ENCODE measurements at regions not wholly inside any gene's neighbourhood (a gene's known extent, or its start where the extent isn't known, plus 50 kb on each side); places are given as distances from the start of the nearest gene placed in this dataset.
"Not testable (repeated sequence)": the region's sequence is repeated elsewhere in the genome, so short reads cannot be mapped to it uniquely, and the experiment has no call there.

DNA sequence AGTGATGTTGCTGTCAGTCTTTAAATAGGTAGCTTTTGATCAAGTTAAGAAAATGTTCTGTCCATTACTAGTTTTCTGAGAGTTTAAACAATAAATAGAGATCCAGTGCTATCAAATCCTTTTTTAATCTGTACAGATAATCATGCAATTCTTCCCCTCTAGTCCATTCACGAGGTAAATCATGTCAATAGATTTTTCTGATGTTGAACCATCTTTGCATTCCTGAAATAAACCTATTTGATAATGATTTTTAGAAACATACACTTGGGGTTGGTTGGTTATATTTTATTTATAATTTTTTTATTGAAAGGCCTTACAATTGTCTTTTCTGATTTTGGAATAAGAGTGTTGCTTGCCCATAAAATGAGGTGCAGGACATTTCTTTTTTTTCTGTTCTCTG, 95.0 kb downstream of the FAM53A start:
- Histone ChIP-seq H3K4me1 (ENCODE audit: insufficient read depth, low read length) (no peaks in the 10 kb centered on the region), H3K36me3 (ENCODE audit: insufficient read depth, low read length) (no peaks in the 10 kb centered on the region), H3K27me3 (ENCODE audit: insufficient read depth, low read length) (no peaks in the 10 kb centered on the region), H3K4me3 (ENCODE audit: low read length) (no peak overlapping the region), H3K9me3 (ENCODE audit: low read length) (peaks cover 8% of the 10 kb centered on the region), H2AFZ (ENCODE audit: low read depth, low read length) (no peak overlapping the region)

DNA sequence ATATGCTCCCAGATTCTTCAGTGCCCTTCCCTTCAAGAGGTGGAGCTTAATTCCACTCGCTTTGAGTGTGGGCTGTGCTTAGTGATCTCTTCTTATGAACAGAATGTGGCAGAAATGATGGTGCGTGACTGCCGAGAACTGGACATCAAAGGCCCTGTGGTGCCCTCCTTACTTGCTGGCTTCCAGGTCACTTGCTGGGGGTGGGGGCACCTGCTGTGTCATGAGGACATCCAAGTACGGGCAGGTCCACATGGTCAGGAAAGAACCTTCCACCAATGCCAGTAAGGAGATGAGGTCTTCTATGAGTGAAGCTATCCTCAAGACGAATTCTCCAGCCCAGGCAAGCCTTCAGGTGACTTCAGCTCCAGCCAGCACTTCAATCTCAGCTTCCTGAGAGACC, 95.8 kb downstream of the FAM53A start:
- no peaks in the 10 kb centered on the region for H3K36me3 ChIP-seq (ENCODE audit: insufficient read depth, low read length)
- H3K27me3 ChIP-seq (ENCODE audit: insufficient read depth, low read length): no peaks in the 10 kb centered on the region
- H3K4me3 ChIP-seq (ENCODE audit: low read length): no peak overlapping the region
- no peaks in the 10 kb centered on the region for H3K4me1 ChIP-seq (ENCODE audit: insufficient read depth, low read length)
- H3K9me3 ChIP-seq (ENCODE audit: low read length): peaks cover 8% of the 10 kb centered on the region
- no peak overlapping the region for H2AFZ ChIP-seq (ENCODE audit: low read depth, low read length)

DNA sequence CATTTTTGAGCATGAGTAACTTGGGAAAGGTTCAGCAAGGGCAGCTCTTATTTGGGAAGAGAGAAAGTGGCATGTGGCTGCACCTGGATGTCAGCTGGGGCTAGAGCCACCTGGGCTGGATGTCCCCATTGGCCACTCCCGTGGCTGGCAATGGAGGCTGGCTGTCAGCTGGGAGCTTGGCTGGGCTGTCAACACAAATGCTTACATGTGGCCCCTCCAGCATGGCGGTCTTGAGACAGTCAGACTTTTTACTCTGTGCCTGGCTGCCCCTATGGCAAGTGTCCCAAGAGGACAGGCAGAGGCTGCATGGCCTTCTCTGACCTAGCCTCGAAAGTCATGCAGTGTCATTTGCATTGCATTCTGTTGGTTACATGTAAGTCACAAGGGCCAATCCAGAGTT, 99.6 kb downstream of the FAM53A start:
- Histone ChIP-seq H3K4me1 (ENCODE audit: insufficient read depth, low read length) (peaks cover 2% of the 10 kb centered on the region), H3K9me3 (ENCODE audit: low read length) (peaks cover 3% of the 10 kb centered on the region), H3K4me3 (ENCODE audit: low read length) (no peak overlapping the region), H3K27me3 (ENCODE audit: insufficient read depth, low read length) (peaks cover 14% of the 10 kb centered on the region), H2AFZ (ENCODE audit: low read depth, low read length) (no peak overlapping the region), H3K36me3 (ENCODE audit: insufficient read depth, low read length) (no peaks in the 10 kb centered on the region)

DNA sequence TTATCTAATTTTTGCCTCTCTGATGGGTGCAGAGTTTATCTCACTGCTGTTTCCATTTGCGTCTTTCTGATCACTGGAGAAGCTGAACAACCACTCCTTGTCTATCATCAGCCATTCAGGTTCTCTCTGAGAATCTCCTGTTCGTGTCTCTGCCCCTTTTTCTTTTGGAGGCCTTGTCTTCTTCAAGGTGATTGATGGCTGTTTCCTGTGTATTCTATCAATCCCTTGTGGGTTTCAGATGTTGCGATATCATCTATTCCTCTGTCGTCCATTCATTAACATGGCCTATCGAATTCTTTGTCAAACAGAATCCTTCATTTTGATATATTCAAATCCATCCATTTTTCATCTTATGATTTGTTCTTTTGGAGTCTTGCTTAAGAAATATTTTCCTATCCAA, 100.3 kb downstream of the FAM53A start:
- no peaks in the 10 kb centered on the region for H3K36me3 ChIP-seq (ENCODE audit: insufficient read depth, low read length)
- H3K4me1 ChIP-seq (ENCODE audit: insufficient read depth, low read length): peaks cover 4% of the 10 kb centered on the region
- H3K27me3 ChIP-seq (ENCODE audit: insufficient read depth, low read length): peaks cover 18% of the 10 kb centered on the region
- H2AFZ ChIP-seq (ENCODE audit: low read depth, low read length): no peak overlapping the region
- peaks cover 2% of the 10 kb centered on the region for H3K9me3 ChIP-seq (ENCODE audit: low read length)
- H3K4me3 ChIP-seq (ENCODE audit: low read length): no peak overlapping the region

GRCh38 chr4:1583051-1583785, 100.9 kb downstream of the FAM53A start:
- Histone ChIP-seq H3K9me3 (ENCODE audit: low read length) (no peaks in the 10 kb centered on the region), H3K36me3 (ENCODE audit: insufficient read depth, low read length) (no peaks in the 10 kb centered on the region), H3K27me3 (ENCODE audit: insufficient read depth, low read length) (peaks cover 22% of the 10 kb centered on the region), H3K4me1 (ENCODE audit: insufficient read depth, low read length) (peaks cover 7% of the 10 kb centered on the region), H3K4me3 (ENCODE audit: low read length) (no peak overlapping the region), H2AFZ (ENCODE audit: low read depth, low read length) (no peak overlapping the region)

- peaks cover 9% of the 10 kb centered on the region for H3K4me1 ChIP-seq (ENCODE audit: insufficient read depth, low read length)
- peaks cover 31% of the 10 kb centered on the region for H3K27me3 ChIP-seq (ENCODE audit: insufficient read depth, low read length)
- H2AFZ ChIP-seq (ENCODE audit: low read depth, low read length): no peak overlapping the region
- no peaks in the 10 kb centered on the region for H3K9me3 ChIP-seq (ENCODE audit: low read length)
- no peaks in the 10 kb centered on the region for H3K36me3 ChIP-seq (ENCODE audit: insufficient read depth, low read length)
- no peak overlapping the region for H3K4me3 ChIP-seq (ENCODE audit: low read length)
Observed at GRCh38 chr4:1582227-1582626, 101.9 kb downstream of the FAM53A start.

DNA sequence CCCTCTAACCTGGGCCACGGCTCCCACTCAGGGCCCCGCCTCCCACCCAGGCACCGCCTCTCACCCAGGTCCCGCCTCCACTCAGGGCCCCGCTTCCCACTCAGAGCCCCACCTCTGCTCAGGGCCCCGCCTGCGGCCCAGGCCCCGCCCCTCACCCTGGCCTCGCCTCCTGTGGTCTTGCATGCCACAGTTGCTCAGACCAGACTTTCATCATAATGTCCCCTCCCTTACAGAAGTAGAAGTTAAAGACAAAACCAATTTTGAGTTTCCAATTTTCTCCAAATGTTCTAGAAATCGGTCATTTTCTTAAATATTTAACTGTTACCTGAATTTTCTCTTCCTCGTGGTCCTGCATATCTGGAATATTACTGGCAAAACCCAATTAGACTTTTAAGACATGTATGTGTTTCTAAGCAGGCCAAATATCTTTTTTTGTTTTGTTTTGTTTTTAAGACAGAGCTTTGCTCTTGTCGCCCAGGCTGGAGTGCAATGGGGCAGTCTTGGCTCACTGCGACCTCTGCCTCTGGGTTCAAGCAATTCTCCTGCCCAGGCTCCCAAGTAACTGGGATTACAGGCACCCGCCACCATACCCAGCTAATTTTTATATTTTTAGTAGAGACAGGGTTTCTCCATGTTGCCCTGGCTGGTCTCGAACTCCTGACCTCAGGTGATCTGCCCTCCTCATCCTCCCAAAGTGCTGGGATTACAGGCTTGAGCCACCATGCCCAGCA, 102.8 kb downstream of the FAM53A start:
- H3K4me3 ChIP-seq (ENCODE audit: low read length): not testable (repeated sequence)

GRCh38 chr4:1580692-1581012, 103.5 kb downstream of the FAM53A start:
- H3K4me1 ChIP-seq (ENCODE audit: insufficient read depth, low read length); H3K36me3 ChIP-seq (ENCODE audit: insufficient read depth, low read length); H2AFZ ChIP-seq (ENCODE audit: low read depth, low read length); H3K9me3 ChIP-seq (ENCODE audit: low read length); H3K4me3 ChIP-seq (ENCODE audit: low read length): not testable (repeated sequence)
- peaks cover 46% of the 10 kb centered on the region for H3K27me3 ChIP-seq (ENCODE audit: insufficient read depth, low read length)

More for the DNA sequence above, 102.8 kb downstream of the FAM53A start:
- not testable (repeated sequence) for H2AFZ ChIP-seq (ENCODE audit: low read depth, low read length); H3K4me1 ChIP-seq (ENCODE audit: insufficient read depth, low read length); H3K36me3 ChIP-seq (ENCODE audit: insufficient read depth, low read length); H3K9me3 ChIP-seq (ENCODE audit: low read length)
- H3K27me3 ChIP-seq (ENCODE audit: insufficient read depth, low read length): peaks cover 39% of the 10 kb centered on the region

- H3K36me3 ChIP-seq (ENCODE audit: insufficient read depth, low read length): no peaks in the 10 kb centered on the region
- H3K9me3 ChIP-seq (ENCODE audit: low read length): no peaks in the 10 kb centered on the region
- no peak overlapping the region for H2AFZ ChIP-seq (ENCODE audit: low read depth, low read length)
- H3K4me1 ChIP-seq (ENCODE audit: insufficient read depth, low read length): peaks cover 9% of the 10 kb centered on the region
- no peak overlapping the region for H3K4me3 ChIP-seq (ENCODE audit: low read length)
- peaks cover 50% of the 10 kb centered on the region for H3K27me3 ChIP-seq (ENCODE audit: insufficient read depth, low read length)
Observed at GRCh38 chr4:1579901-1580691, 104.0 kb downstream of the FAM53A start.

- H3K4me1 ChIP-seq (ENCODE audit: insufficient read depth, low read length): peaks cover 9% of the 10 kb centered on the region
- H3K9me3 ChIP-seq (ENCODE audit: low read length): no peaks in the 10 kb centered on the region
- H3K4me3 ChIP-seq (ENCODE audit: low read length): no peak overlapping the region
- no peaks in the 10 kb centered on the region for H3K36me3 ChIP-seq (ENCODE audit: insufficient read depth, low read length)
- H2AFZ ChIP-seq (ENCODE audit: low read depth, low read length): no peak overlapping the region
- peaks cover 53% of the 10 kb centered on the region for H3K27me3 ChIP-seq (ENCODE audit: insufficient read depth, low read length)
Observed at GRCh38 chr4:1579001-1579900, 104.9 kb downstream of the FAM53A start.

DNA sequence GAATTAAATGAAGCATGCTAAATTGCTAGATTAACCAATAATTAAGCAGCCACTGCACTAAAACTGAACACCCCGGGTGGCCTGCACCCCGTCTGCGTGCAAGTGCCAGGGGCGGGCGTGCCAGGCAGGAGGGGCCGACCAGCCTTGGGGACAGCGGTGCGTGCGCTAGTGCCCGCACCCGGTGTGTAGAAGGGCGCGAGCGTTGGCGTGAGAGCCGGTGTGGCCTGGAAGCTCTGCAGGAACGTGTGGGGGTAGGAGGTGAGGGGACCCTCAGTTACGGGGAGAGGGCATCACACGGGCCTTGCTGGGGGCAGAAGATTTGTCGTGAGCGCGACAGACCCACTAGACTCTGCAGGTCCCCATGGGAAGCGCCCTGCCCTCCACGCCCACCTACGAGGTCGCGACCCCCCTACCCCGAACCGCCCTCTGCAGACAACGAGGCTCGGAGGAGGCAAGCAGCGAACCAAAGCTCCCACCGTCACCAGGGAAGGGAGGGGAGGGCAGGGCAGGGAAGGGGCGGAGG, 105.8 kb downstream of the FAM53A start:
- Histone ChIP-seq H3K36me3 (ENCODE audit: insufficient read depth, low read length) (no peaks in the 10 kb centered on the region), H3K4me1 (ENCODE audit: insufficient read depth, low read length) (peaks cover 9% of the 10 kb centered on the region), H2AFZ (ENCODE audit: low read depth, low read length) (no peak overlapping the region), H3K9me3 (ENCODE audit: low read length) (no peaks in the 10 kb centered on the region), H3K4me3 (ENCODE audit: low read length) (no peak overlapping the region), H3K27me3 (ENCODE audit: insufficient read depth, low read length) (peaks cover 53% of the 10 kb centered on the region)

GRCh38 chr4:1577822-1578217, 106.3 kb downstream of the FAM53A start:
- Histone ChIP-seq H3K36me3 (ENCODE audit: insufficient read depth, low read length) (no peaks in the 10 kb centered on the region), H3K4me1 (ENCODE audit: insufficient read depth, low read length) (peaks cover 9% of the 10 kb centered on the region), H3K4me3 (ENCODE audit: low read length) (no peak overlapping the region), H2AFZ (ENCODE audit: low read depth, low read length) (no peak overlapping the region), H3K9me3 (ENCODE audit: low read length) (no peaks in the 10 kb centered on the region), H3K27me3 (ENCODE audit: insufficient read depth, low read length) (peaks cover 53% of the 10 kb centered on the region)
